ENCODE measurements at regions not wholly inside any gene's neighbourhood (a gene's known extent, or its start where the extent isn't known, plus 50 kb on each side); places are given as distances from the start of the nearest gene placed in this dataset.
A peak's percentile ranks its signal among the peaks of the same experiment; 100 is the strongest.

- TF ChIP-seq CTCF (conservative IDR thresholded peaks at IDR 0.05; ENCODE audit: low read depth, low read length) = no peak
- no peak for DNase-seq (ENCODE audit: low read depth)
- H3K4me3 ChIP-seq (ENCODE audit: low read depth, low read length) = no peak overlapping the region
These were observed 474.4 kb upstream of the CDH2 start for GRCh38 chr18:28651298-28651697.

GRCh38 chr18:28650860-28651259 is 473.9 kb upstream of the CDH2 start:
- DNase-seq (ENCODE audit: low read depth) = no peak
- TF ChIP-seq CTCF (conservative IDR thresholded peaks at IDR 0.05; ENCODE audit: low read depth, low read length) = no peak

GRCh38 chr18:28647961-28648360 is 471.0 kb upstream of the CDH2 start:
- TF ChIP-seq CTCF (conservative IDR thresholded peaks at IDR 0.05; ENCODE audit: low read depth, low read length) = no peak
- H3K4me3 ChIP-seq (ENCODE audit: low read depth, low read length) = no peak overlapping the region
- no peak for DNase-seq (ENCODE audit: low read depth)

More at GRCh38 chr18:28650860-28651259, 473.9 kb upstream of the CDH2 start:
- no peak overlapping the region for H3K4me3 ChIP-seq (ENCODE audit: low read depth, low read length)

- TF ChIP-seq CTCF (conservative IDR thresholded peaks at IDR 0.05; ENCODE audit: low read depth, low read length) = peak; percentile 28
- no peak overlapping the region for H3K4me3 ChIP-seq (ENCODE audit: low read depth, low read length)
- DNase-seq (ENCODE audit: low read depth) = no peak
These were observed 461.0 kb upstream of the CDH2 start for GRCh38 chr18:28637897-28638296.

- no peak for TF ChIP-seq CTCF (conservative IDR thresholded peaks at IDR 0.05; ENCODE audit: low read depth, low read length)
- DNase-seq (ENCODE audit: low read depth) = no peak
- H3K4me3 ChIP-seq (ENCODE audit: low read depth, low read length) = no peak overlapping the region
These were observed 458.6 kb upstream of the CDH2 start for GRCh38 chr18:28635530-28635929.

- DNase-seq (ENCODE audit: low read depth) = no peak
- TF ChIP-seq CTCF (conservative IDR thresholded peaks at IDR 0.05; ENCODE audit: low read depth, low read length) = no peak
- no peak overlapping the region for H3K4me3 ChIP-seq (ENCODE audit: low read depth, low read length)
These were observed 449.8 kb upstream of the CDH2 start for GRCh38 chr18:28626756-28627155.

- H3K4me3 ChIP-seq (ENCODE audit: low read depth, low read length) = no peak overlapping the region
- no peak for DNase-seq (ENCODE audit: low read depth)
- TF ChIP-seq CTCF (conservative IDR thresholded peaks at IDR 0.05; ENCODE audit: low read depth, low read length) = no peak
These were observed 431.1 kb upstream of the CDH2 start for GRCh38 chr18:28607991-28608390.
